Activated CD4-positive, alpha-beta T cell treated with anti-CD3 and anti-CD28 coated beads, Interleukin-2, Interleukin-6, amounts not matched to agents 100 ng/mL and 50 ng/mL, durations not matched to agents 16 hours and 8 hours (primary cell): ENCODE measurements at regions not wholly inside any gene's neighbourhood (a gene's known extent, or its start where the extent isn't known, plus 50 kb on each side); places are given as distances from the start of the nearest gene placed in this dataset.

ENCODE experiments used
- DNase-seq: peaks from one replicate; pipeline ENCODE4 v3.0.0-alpha.2; 2020

DNA sequence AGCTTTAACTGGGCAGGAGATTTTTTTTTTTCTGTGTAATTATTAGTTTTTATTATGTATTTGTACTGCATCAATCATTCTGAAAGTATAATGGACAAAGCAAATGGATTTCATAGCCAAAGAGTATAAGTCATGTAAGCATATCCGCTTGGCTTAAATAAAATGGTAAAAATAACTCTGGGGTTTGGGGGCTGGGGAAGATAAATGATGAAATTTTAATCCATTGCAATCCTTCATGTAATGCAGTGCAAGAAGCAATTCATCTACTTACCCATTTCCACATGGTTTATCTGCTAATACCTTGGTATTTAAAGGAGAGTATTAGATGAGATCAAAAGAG, 781.4 kb downstream of the QKI start:
- DNase-seq = no peak

GRCh38 chr6:164195278-164195941, 780.9 kb downstream of the QKI start:
- DNase-seq = no peak

- DNase-seq = no peak
These were observed 774.3 kb downstream of the QKI start for GRCh38 chr6:164188861-164189260.

DNA sequence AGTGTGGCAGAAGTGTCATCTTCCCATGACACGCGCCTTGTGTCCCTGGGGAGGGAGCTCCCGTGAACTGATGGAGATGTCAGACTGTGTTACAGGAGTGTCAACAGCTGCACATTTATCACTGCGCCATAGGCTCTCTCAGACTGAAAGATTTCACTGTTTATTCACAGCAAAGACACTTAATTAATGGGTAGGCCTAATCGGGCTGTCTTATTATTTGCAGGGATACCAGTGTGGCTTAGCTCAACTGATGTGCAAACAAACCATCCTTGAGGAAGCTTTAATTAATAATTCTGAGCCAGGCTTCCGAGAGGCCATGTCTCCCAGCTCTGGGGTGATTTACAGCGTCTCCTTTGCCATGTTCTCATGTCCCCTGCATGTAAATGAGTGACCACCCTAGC, 771.0 kb downstream of the QKI start:
- no peak for DNase-seq

GRCh38 chr6:164184410-164184809, 769.9 kb downstream of the QKI start:
- DNase-seq = no peak

- no peak for DNase-seq
These were observed 769.1 kb downstream of the QKI start for GRCh38 chr6:164183556-164184123.

- no peak for DNase-seq
These were observed 764.3 kb downstream of the QKI start for GRCh38 chr6:164178679-164179332.

- no peak for DNase-seq
These were observed 754.8 kb downstream of the QKI start for GRCh38 chr6:164169355-164169754.

GRCh38 chr6:164168595-164168994, 754.1 kb downstream of the QKI start:
- DNase-seq = no peak

- DNase-seq = no peak
These were observed 753.4 kb downstream of the QKI start for GRCh38 chr6:164167873-164168405.

GRCh38 chr6:164166996-164167395, 752.5 kb downstream of the QKI start:
- DNase-seq = no peak

- no peak for DNase-seq
These were observed 752.0 kb downstream of the QKI start for GRCh38 chr6:164166515-164166914.

DNA sequence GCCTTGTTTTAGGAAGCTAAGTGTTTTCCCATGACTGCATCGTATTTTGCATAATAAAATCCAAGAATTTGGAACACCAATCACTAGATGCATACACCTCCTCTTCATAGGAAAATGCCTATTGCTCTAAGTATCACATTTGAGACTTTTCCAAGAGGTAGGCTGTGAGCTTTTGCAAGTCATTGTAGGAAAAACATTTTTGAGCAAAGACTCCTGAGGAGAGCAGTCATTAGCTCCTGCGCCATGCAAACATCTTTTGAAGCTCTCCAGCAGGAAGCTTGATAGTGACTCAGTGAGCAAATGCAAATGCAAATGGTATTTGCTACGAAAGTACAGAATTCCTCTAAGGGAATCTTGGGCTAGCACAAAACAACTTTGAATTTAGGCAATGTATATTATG, 750.4 kb downstream of the QKI start:
- DNase-seq = no peak

DNA sequence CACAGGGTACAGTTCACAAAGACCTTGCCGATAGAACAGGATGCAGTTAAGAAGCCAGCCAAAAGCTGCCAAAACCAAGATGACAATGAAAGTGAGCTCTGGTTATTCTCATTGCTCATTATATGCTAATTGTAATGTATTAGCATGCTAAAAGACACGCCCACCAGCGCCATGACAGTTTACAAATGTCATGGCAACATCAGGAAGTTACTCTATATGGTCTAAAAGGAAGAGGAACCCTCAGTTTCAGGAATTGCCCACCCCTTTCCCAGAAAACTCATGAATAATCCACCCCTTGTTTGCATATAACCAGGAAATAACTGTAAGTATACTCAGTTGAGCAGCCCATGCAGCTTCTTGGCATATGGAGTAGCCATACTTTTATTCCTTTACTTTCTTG, 748.7 kb downstream of the QKI start:
- DNase-seq = no peak

- no peak for DNase-seq
These were observed 744.5 kb downstream of the QKI start for GRCh38 chr6:164159061-164159460.

- DNase-seq = no peak
These were observed 740.1 kb downstream of the QKI start for GRCh38 chr6:164154588-164154987.

GRCh38 chr6:164152611-164153010, 738.1 kb downstream of the QKI start:
- DNase-seq = no peak

DNA sequence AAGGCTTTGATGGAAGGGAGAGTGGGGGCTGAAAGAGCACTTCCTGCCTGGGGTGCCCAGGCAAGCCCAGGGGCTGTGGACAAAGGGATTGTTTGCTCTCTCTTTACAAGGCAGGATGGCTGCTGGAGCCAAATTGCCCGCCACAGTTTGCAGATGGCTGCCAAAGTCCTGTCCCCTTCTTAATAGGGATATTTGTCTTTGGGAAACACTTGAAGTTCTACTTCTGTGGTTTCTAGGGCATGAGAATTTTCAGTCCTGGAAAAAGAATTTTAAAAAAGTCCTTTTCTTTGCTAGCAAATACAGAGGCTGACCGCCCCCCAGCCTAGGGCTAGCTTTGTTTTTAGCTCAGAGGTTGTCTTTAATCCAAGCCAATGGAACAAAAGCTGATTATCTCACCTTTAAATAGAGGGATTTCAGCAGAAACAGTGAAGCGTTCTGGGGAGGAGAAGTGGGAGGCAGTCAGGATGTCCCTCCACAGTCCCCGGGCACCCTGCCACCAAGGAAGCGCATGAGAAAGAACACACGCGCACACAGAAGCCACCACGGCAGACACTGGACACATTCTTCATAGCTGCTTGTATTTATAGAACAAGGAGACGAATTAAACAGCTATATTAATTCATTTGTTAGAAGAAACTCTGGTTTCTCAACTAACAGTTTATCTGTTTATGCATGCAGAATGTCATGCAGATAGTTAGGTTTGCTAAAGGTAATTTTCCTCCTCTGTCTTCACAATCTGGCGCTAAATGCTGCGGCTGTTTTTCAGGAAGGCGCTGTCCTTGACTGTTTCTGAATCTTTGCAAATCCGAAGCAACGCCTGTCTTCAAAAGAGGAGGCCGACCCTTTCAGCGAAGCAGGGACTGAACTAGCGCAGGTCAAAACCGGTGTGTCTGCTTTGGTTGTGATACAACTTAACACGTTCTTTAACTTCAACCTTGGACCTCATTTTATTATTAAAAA, 736.9 kb downstream of the QKI start:
- no peak for DNase-seq

- DNase-seq = no peak
These were observed 735.7 kb downstream of the QKI start for GRCh38 chr6:164150232-164150631.

- DNase-seq = no peak
These were observed 734.3 kb downstream of the QKI start for GRCh38 chr6:164148788-164149187.

DNA sequence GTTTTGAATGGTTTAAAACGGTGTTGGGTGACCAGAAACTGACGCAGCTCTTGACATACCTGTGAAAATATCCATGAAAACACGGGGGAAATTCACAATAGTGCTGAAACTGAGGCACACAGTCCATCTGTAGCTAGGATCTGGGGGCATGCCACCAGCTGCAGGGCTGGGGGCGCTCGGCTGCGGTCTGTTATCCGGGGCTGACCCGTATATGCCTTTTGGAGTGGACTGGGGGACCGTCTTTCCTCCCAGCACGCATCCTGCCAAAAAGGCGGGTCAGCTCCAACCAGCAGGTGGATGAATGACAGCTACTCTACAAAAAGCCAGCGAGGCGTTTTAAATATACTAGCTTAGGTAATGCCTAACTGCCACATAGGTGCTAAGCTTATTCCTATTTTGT, 729.8 kb downstream of the QKI start:
- no peak for DNase-seq

- no peak for DNase-seq
These were observed 727.8 kb downstream of the QKI start for GRCh38 chr6:164142322-164142721.

- no peak for DNase-seq
These were observed 721.1 kb downstream of the QKI start for GRCh38 chr6:164135511-164136132.
